GM18868 (cell line): ENCODE measurements at regions not wholly inside any gene's neighbourhood (a gene's known extent, or its start where the extent isn't known, plus 50 kb on each side); places are given as distances from the start of the nearest gene placed in this dataset.

ENCODE experiments used
- ATAC-seq: cut with Tn5 transposase; IDR thresholded peaks from one replicate; pipeline ENCODE4 v1.9.1; 2021; ENCODE audit warnings: mild to moderate bottlenecking, moderate library complexity; ENCODE audit not compliant: unreplicated experiment

DNA sequence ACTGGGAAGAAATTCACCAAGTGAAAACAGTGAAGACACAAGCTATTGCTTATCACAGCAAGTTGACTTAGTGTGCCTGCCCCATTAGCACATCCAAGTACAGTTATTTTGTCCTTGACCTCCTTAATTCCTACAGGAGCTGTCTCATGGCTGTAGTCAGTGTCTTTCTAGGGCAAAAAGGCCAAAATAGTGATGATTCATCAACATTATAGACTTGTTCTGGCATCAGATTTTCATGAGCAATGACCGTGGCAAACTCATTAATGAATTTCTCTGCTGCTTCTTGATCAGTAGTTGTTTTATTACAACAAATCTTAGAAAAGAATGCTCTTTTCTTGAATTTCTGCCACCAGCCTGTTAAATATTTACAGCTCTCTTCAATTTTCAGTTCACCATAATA, 1169.3 kb upstream of the DDX18 start:
- ATAC-seq = no peak

DNA sequence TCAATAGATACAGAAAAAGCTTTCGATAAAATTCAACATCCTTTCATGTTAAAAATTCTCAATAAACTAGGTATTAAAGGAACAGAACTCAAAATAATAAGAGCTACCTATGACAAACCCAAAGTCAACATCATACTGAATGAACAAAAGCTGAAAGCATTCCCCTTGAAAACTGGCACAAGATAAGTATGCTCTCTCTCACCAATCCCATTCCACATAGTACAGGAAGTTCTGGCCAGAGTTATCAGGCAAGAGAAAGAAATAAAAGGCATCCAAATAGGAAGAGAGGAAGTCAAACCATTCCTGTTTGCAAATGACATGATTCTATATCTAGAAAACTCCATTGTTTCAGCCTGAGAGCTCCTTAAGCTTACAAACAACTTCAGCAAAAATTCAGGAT, 1145.8 kb upstream of the DDX18 start:
- ATAC-seq = no peak

GRCh38 chr2:116669782-116670181, 1144.7 kb upstream of the DDX18 start:
- no peak for ATAC-seq

- no peak for ATAC-seq
Observed at GRCh38 chr2:116674188-116674587, 1140.3 kb upstream of the DDX18 start.

DNA sequence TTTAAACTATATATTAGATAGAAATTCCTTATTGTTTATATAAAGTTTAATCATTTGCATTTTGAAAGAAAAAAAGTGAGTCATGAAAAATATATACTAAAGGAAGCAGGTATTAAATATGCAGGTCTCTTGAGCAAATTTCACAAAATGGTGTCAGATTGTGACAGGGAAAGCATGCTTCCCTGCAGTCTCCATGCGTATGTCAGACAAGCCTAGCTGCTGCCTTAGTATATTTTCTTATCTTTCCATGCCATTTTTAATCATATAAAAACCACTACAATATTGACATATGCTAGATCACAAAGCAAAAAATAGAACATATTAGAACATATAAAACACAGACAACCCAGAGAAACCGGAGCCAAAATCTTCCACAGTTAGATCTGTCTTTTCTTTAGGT, 1137.7 kb upstream of the DDX18 start:
- no peak for ATAC-seq

DNA sequence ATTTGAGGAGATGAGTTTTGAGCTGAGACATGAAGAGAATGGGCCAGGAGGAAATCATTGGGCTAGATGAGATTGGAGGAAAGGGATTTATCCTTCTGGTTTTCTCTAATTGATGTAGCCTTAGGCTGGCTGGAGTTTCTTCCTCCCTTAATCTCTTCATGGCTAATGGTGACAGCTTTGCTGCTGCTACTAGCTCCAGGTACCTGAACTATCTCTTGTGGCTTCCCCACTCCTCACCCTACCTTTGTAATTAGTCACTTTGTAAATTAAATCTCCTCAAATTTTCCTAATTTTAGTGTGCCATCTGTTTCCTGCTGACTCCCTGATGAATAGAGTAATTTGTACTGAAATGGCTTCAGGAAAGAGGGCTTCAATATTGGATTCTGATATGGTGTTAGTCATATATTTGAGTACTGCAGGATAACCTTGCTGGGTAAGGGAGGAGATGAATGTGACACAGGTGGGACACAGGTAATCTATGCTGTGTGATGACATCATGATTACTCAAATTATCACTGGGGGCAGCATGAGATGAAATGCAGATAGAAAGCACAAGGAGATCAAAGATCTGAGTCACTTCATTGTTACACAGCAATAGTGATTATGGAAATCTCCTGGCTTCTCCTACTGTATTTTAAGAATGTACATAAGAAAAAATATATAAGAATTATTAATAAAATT, 1134.1 kb upstream of the DDX18 start:
- no peak for ATAC-seq

GRCh38 chr2:116687371-116687770, 1127.1 kb upstream of the DDX18 start:
- no peak for ATAC-seq

DNA sequence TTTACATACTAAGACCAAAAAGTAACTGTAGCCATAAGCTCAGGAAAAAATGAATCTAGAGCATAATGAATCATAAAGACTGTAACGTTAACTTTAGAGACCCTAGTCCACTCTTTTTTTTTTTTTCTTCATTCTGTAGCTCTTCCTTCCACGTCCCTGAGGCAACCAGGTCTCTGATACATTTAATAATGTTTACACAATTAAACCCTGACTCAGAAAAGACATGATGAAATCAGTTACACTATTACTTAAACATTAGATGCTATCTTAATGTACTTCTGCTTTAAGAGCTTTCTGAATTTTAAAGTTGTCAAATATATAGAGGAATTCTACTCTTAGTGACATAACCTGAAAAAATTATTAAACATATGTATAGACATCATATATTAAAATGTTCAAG, 1121.5 kb upstream of the DDX18 start:
- no peak for ATAC-seq

GRCh38 chr2:116696223-116696622, 1118.3 kb upstream of the DDX18 start:
- no peak for ATAC-seq

- ATAC-seq = no peak
Observed at GRCh38 chr2:116696903-116697302, 1117.6 kb upstream of the DDX18 start.

GRCh38 chr2:116706396-116706795, 1108.1 kb upstream of the DDX18 start:
- no peak for ATAC-seq

DNA sequence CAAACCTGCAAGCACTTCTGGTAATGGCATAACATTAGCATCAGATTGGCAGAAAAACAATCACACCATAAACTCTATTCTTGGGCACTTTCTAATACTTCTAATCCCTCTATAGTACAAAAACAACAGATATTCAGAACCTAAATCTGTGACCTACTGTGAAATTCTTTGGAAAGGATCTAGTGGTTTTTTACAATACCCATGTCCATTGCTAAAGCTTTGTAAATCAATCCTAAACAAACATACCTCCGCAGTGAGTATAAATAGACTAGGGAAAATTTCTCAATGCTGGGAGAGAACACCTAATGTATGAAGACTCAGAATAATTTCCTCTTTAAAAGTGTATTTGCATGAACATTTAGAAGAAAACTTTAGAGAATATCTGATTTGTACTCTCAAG, 1098.5 kb upstream of the DDX18 start:
- no peak for ATAC-seq

GRCh38 chr2:116716444-116716843, 1098.0 kb upstream of the DDX18 start:
- ATAC-seq = no peak

- no peak for ATAC-seq
Observed at GRCh38 chr2:116717832-116718231, 1096.7 kb upstream of the DDX18 start.

DNA sequence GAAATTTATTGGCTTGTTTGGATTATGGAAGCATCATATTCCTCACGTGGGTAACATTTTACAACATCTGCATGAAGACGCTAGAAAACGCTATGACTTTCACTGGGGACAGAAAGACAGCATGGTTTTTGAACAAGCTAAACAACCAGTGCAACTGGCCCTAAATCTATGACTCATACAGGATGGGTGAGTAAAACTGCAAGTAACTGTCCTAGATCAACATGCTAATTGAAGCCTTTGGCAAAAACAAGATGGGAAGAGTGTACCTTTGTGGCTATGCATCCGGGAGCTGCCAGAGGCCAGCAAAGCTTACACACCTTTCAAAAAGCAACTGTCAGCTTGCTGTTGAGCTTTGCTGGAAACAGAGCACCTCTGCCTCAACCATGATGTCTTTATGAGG, 1096.0 kb upstream of the DDX18 start:
- ATAC-seq = no peak

- ATAC-seq = no peak
Observed at GRCh38 chr2:116719836-116720235, 1094.7 kb upstream of the DDX18 start.

DNA sequence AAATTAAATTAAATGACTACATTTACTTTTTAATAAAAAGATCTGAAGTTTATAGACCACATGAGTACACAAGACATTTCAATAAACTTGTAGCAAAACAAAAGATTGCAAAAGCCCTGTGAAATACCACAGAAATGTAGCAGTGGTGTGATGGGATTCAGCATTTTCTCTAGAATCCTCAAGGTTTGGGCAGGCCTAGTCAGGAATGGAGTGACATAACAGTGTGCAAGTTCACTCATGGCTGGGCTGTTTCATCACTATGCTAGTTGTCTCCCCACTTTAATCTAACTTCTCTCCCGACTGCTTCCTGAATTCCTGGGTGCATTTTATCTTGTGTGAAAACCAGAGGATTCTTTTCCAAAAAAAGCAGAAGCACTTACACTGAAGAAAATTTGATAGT, 1089.9 kb upstream of the DDX18 start:
- ATAC-seq = no peak

GRCh38 chr2:116732322-116732721, 1082.2 kb upstream of the DDX18 start:
- ATAC-seq = no peak

- ATAC-seq = no peak
Observed at GRCh38 chr2:116733699-116734098, 1080.8 kb upstream of the DDX18 start.

DNA sequence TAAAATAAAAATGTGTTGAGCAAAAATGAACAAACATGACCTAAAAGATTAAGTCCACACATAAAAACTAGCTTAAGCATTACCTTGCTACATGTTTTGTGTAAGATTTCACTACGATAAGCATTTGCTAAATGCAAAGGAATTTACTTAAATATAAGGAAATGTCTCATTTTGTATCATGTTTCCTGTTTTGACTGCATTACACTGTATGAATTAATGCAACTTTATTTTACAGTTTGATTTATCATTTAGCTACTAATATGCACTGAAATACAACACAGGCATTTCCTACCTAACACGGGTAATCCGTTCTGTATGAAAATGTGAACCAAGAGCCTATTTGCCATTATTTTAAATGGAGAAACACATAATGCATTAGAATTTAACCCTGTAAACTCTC, 1076.5 kb upstream of the DDX18 start:
- ATAC-seq = no peak

DNA sequence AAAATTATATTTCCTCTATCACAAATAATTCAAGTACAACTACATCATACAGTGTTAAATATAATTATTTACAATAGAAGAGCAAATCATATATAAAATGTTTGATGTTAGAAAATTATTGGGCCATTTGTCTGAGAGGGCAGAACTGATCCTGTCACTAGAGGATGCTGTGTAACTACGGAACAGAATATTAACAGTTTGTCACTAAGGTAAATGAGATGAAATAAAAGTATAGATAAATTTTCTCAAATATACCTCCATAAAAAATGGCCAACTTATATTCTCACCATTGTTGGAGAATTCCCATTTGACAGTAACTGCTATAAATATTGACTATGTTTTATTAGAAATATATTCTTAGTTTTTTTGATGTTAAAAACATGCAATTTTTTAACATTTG, 1067.4 kb upstream of the DDX18 start:
- no peak for ATAC-seq

GRCh38 chr2:116749994-116750393, 1064.5 kb upstream of the DDX18 start:
- ATAC-seq = no peak

GRCh38 chr2:116754381-116755101, 1060.0 kb upstream of the DDX18 start:
- ATAC-seq = no peak
